Fibroblast of lung (primary cell): ENCODE measurements at regions not wholly inside any gene's neighbourhood (a gene's known extent, or its start where the extent isn't known, plus 50 kb on each side); places are given as distances from the start of the nearest gene placed in this dataset.

Experiments used
- CTCF ChIP-seq, 2 donors: IDR thresholded peaks in 1 of 2; conservative IDR thresholded peaks in 1 of 2; 1 replicate in 1 of 2; 2 replicates in 1 of 2; pipeline ENCODE4 v1.5.1; 2011 to 2012; ENCODE audit warnings: low read length in 2 of 2, control low read depth in 1 of 2, inconsistent platforms in 1 of 2, low read depth in 1 of 2, mild to moderate bottlenecking in 1 of 2
- EZH2 ChIP-seq: IDR thresholded peaks from 2 replicates; pipeline ENCODE4 v1.5.1; 2012; ENCODE audit warnings: low read length, control low read depth, mild to moderate bottlenecking; ENCODE audit errors: missing control alignments

- TF ChIP-seq CTCF (conservative IDR thresholded peaks at IDR 0.05 in 1 of 2, IDR thresholded peaks at IDR 0.05 in 1 of 2; ENCODE audit: low read depth in 1 of 2, low read length in 2 of 2): no peak
- no peak for TF ChIP-seq EZH2
Observed at GRCh38 chrX:131709553-131709952, 165.7 kb downstream of the OR13H1 start.
